ENCODE measurements at regions not wholly inside any gene's neighbourhood (a gene's known extent, or its start where the extent isn't known, plus 50 kb on each side); places are given as distances from the start of the nearest gene placed in this dataset.

GRCh38 chr6:84460491-84460890 lies 233.0 kb upstream of the CEP162 start:
- DNase-seq = no peak

GRCh38 chr6:84459401-84459800 lies 232.0 kb upstream of the CEP162 start:
- DNase-seq = no peak

GRCh38 chr6:84458271-84458670 lies 230.8 kb upstream of the CEP162 start:
- DNase-seq = no peak

- no peak for DNase-seq
Measured at GRCh38 chr6:84457276-84457675, 229.8 kb upstream of the CEP162 start.

- no peak for DNase-seq
Measured at GRCh38 chr6:84456803-84457202, 229.4 kb upstream of the CEP162 start.

GRCh38 chr6:84455511-84456029 lies 228.1 kb upstream of the CEP162 start:
- DNase-seq = no peak

DNA sequence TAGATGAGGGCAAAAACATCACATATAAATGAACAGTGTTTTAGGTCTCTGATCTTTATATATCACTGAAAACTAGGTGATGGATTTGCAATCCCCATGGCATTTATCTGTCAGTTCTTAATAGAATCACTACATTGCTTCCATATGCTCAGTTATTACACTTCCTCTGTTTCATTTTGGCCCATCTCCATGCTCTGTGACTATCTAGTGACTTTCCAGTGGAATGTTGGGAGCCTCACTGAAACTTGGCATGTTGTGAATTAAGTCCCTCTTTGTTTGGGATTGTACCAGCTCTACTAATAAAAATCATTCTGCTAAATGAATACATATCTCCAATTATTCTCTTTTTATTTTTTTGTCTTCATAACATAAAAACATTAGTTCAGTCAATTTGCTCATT lies 226.1 kb upstream of the CEP162 start:
- DNase-seq = no peak

DNA sequence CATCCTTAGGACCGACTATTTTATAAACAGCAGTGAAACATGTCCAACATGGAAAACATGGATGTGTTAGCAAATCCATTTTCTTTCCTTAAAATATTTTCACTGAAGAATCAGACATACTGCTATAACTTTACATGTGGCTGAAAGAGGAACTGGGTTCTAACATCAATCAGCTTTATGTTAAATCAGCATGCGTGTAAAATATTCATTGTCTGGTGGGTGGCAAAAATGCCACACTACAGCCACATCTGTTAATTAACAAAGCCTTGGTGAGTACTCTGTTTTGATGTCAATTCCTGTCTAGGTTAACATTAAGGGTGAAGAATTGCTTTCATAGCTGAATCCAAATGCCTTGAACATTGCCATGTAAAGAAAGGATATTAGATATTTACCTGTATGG lies 222.6 kb upstream of the CEP162 start:
- no peak for DNase-seq

DNA sequence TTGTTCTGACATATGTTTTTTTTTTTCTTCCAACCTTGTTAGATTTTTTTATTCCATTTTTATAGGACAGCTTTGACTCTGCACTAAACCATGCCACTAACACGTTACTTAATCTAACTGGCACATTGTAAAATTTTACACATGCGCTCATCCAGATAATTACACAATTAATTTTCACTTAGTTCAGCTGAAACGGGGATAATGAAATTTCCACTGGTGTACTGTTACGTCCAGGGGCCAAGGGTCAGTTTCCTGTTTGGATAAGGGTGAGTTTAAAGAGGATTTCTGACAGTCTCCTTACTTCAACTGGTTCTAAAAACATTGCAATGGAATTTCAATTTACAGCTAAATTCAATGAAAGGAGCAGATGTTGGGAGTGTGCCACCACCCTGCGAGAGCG lies 221.8 kb upstream of the CEP162 start:
- DNase-seq = no peak

- no peak for DNase-seq
Measured at GRCh38 chr6:84448331-84448730, 220.9 kb upstream of the CEP162 start.

DNA sequence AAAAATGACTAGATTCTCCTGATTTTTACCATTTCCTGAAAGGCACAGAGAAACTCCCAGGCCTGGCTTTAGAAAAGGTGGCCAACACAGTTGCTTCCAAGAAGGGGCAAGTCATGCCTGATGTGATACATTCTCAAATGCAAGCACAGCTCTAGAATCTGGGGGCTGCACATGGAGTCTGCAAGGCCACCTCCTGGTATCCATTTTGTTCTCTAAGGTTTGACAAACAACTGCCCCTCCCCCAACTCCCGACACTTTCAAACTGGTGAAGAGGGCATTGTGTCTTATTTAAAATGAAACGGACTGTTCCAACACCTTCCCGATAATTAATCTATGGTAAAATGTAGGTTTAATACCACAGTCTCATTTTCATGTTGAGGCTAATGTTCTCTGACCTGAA lies 220.2 kb upstream of the CEP162 start:
- DNase-seq = no peak

GRCh38 chr6:84445068-84445467 lies 217.6 kb upstream of the CEP162 start:
- DNase-seq = no peak

- DNase-seq = no peak
Measured at GRCh38 chr6:84442208-84442607, 214.8 kb upstream of the CEP162 start.

- no peak for DNase-seq
Measured at GRCh38 chr6:84441456-84441855, 214.0 kb upstream of the CEP162 start.

DNA sequence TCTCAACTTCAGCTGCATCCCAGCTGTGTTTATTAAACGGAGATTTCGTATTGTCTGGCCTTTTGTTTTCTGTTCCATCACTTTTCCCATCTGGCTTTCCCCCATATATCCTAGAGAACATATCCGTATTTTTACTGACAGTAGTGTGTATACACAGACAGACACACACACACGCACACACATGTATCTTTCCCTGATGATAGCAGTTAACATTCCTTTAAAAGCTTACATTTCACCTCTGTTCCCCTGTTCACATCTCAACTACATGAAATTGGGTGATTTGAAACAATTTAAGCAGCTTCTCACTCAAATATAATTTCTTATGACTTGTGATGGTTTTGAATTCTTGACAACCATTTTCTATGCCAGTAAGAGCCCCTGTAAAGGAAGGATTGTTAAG lies 207.1 kb upstream of the CEP162 start:
- no peak for DNase-seq

DNA sequence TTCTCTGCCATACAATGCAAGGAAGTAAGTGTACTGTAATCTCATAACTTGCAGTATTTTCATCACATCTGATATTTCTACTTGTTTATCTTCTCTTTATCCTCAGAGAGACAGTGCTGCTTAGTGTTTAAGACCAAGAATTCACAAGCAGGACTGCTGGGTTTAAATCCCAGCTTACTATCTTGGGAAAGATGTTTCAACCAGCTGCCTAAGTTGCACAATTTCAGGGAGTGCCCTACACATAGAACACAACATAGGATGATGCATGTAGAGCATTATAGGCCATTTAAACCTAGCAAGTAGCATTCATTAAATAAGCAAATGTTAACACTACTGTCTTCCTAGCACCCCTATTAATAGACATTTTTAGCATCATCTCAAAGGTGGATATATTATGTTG lies 205.2 kb upstream of the CEP162 start:
- DNase-seq = no peak

DNA sequence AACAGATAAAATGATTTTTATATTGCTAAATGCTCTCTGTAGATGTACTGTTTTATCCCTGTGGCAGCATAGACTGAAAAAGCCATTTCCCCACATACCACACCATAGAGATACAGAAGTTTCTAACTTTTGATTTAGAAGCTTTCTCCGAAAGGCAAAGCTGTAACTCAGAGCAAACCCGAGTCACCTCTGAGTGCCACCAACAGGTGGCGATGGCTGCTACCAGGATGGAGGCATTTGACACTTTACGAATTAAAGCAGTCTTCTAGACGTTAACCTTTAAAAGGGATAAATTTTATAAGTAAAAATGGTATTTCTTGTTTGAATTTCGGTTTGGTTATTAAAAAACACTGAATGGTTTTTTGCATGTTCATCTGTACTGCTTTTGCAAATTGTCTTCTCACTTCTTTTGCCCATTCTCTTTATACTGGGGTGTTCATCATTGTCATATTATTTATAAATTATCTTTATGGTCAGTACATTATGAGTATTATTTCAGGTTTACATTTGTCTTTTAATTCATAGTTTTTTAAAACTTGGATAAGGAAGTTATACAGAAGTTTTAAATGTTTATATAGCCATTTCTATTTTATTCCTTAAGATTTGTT lies 201.0 kb upstream of the CEP162 start:
- peak; percentile 27 for DNase-seq

- no peak for DNase-seq
Measured at GRCh38 chr6:84425971-84426705, 198.7 kb upstream of the CEP162 start.

- no peak for DNase-seq
Measured at GRCh38 chr6:84424956-84425355, 197.5 kb upstream of the CEP162 start.

GRCh38 chr6:84422380-84422968 lies 195.0 kb upstream of the CEP162 start:
- DNase-seq = peak; percentile 9

GRCh38 chr6:84421031-84421430 lies 193.6 kb upstream of the CEP162 start:
- DNase-seq = no peak

DNA sequence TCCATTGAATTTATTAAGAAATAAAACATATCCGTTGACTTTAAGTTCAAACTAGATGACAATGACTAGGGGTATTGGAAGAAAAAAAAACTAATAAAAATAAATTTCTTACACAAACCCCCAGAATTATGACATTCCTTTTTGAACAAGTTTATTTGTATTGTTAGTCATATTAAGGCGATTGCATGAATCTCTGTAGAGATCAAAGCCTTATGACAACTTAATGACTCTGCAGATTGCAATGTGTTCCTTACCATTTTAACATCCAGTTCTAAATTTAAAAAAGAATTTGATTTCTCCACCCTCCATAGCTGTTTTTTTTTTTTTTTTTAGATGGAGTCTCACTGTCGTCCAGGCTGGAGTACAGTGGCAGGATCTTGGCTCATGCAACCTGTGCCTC lies 189.8 kb upstream of the CEP162 start:
- no peak for DNase-seq

DNA sequence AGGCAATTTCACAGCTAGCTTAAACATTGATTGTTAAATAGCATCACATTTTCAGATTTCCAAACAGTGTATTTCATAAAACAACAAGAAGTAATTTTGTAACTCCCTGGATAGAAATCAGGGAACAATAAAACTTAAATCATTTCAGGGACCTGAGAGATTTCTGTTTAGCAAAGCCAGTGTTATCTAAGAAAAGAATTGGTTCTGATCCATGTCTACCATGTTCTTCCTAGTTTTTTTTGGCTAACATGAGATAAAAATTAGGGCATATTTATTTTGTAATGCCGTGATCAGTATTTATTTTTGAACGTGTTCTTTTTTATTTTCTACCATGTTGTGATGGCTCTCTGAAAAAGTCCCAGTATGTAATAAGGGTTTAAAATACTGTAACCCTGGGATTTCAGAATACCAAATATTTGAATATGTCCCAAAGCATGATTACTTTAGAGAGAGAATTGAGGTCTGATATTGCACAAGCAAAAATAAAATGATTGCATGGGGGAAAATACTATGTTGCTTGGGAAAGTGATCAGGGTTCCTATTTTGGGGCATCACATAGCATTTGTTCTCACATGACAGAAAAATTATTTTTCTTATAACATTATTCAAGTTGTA lies 188.7 kb upstream of the CEP162 start:
- no peak for DNase-seq

- no peak for DNase-seq
Measured at GRCh38 chr6:84415517-84415916, 188.1 kb upstream of the CEP162 start.

All from hematopoietic multipotent progenitor cell treated with erythropoietin and hydrocortisone succinate and interleukin-3 and kit ligand, for 8 days (in vitro differentiated cells).